GM13976 (cell line): ENCODE measurements at regions not wholly inside any gene's neighbourhood (a gene's known extent, or its start where the extent isn't known, plus 50 kb on each side); places are given as distances from the start of the nearest gene placed in this dataset.

ENCODE experiments used
- DNase-seq: peaks from one replicate; pipeline ENCODE4 v3.0.0; 2012; ENCODE audit warnings: low spot score
- CTCF ChIP-seq: IDR thresholded peaks from 2 replicates; pipeline ENCODE4 v1.5.1; 2012; ENCODE audit warnings: borderline replicate concordance, mild to moderate bottlenecking; ENCODE audit not compliant: insufficient read depth; ENCODE audit errors: extremely low read depth, missing control alignments, control extremely low read depth
- in situ Hi-C: fragments of 300-500 bp; cut with MboI; formaldehyde crosslinking; loops from one replicate; pipeline ENCODE4 v1.12.0; 2022; ENCODE audit warnings: low sequenced_read_pairs, mixed read lengths, inconsistent platforms; ENCODE audit not compliant: unreplicated experiment

GRCh38 chr7:136585954-136586670, 282.3 kb upstream of the CHRM2 start:
- in situ Hi-C loops, result no loop called here
- TF ChIP-seq CTCF, result no peak
- DNase-seq, result no peak

- in situ Hi-C loops, result no loop called here
- no peak for TF ChIP-seq CTCF
- DNase-seq, result no peak
Observed at GRCh38 chr7:136566491-136566890, 302.0 kb upstream of the CHRM2 start.

- TF ChIP-seq CTCF, result no peak
- no peak for DNase-seq
- in situ Hi-C loops, result no loop called here
Observed at GRCh38 chr7:136555933-136556332, 312.5 kb upstream of the CHRM2 start.

GRCh38 chr7:136551618-136552017, 316.8 kb upstream of the CHRM2 start:
- DNase-seq, result no peak
- in situ Hi-C loops, result no loop called here
- TF ChIP-seq CTCF, result no peak

- no peak for TF ChIP-seq CTCF
- no peak for DNase-seq
- in situ Hi-C loops, result no loop called here
Observed at GRCh38 chr7:136549756-136550155, 318.7 kb upstream of the CHRM2 start.

- no peak for TF ChIP-seq CTCF
- in situ Hi-C loops, result no loop called here
- no peak for DNase-seq
Observed at GRCh38 chr7:136533732-136534131, 334.7 kb upstream of the CHRM2 start.
